Stimulated activated CD8-positive, alpha-beta memory T cell treated with anti-CD3 and anti-CD28 coated beads, Interleukin-4, amount 100 ng/mL, for 4 hours (primary cell): ENCODE measurements at regions not wholly inside any gene's neighbourhood (a gene's known extent, or its start where the extent isn't known, plus 50 kb on each side); places are given as distances from the start of the nearest gene placed in this dataset.

Source experiments
- DNase-seq, 2 donors: peaks; one replicate each; pipeline ENCODE4 v3.0.0-alpha.2; 2020; ENCODE audit warnings: low read depth in 2 of 2, low spot score in 1 of 2

DNA sequence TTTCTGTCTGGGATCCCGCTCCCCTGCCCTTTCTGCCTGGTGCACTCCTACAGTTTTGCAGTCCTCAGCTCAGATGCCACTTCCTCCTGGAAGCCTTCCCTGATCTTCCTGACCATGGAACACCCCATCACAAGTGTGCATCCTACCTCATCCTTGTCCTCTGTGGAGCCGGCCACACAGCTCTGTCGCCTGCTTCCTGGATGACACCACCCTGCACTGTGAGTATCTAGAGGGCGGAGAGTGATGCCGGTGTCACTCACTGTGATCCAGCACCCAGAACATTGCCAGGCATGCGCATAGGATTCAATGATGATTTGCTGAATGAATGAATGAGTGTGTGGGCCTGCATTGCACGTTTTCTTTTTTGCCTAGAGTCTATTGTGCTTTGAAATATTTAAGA, 529.9 kb downstream of the TCERG1L start:
- DNase-seq: no peak

DNA sequence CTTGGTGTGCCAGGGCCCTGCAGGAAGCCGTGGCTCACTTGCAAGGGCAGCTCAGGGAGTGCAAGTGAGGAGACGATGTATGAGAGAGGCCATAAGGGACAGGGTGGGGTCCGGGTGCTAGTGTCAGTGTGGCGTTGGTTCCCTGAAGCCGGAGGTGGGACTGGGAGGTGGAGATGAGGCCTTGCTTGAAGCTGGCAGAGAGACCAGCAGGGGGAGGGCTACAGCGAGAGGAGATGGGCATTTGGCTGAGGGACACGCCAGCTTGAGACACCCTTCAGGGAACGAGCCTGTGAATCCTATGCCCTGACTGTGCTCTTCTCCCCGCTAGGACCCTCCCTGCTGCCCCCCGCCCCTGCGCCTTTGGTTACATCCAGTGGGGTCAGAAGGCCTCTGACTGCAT, 529.1 kb downstream of the TCERG1L start:
- no peak for DNase-seq

DNA sequence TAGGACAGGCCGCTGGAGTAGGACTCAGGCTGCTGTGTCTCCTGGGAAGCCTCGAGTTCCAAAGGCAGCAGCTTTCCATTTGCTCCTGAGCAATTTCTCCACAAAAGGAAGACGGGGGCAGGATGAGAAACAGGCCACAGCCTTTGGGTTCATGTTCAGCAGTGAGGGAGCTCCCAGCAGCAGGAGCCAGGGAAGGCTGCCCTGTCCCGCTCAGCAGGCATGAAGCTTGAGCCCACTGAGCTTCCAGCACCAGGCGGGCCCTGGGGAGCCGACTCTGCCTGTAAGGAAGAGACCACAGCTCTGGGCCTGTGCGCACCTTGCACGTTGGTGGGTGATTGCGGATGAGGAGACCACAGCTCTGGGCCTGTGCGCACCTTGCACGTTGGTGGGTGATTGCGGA, 527.2 kb downstream of the TCERG1L start:
- DNase-seq: no peak

DNA sequence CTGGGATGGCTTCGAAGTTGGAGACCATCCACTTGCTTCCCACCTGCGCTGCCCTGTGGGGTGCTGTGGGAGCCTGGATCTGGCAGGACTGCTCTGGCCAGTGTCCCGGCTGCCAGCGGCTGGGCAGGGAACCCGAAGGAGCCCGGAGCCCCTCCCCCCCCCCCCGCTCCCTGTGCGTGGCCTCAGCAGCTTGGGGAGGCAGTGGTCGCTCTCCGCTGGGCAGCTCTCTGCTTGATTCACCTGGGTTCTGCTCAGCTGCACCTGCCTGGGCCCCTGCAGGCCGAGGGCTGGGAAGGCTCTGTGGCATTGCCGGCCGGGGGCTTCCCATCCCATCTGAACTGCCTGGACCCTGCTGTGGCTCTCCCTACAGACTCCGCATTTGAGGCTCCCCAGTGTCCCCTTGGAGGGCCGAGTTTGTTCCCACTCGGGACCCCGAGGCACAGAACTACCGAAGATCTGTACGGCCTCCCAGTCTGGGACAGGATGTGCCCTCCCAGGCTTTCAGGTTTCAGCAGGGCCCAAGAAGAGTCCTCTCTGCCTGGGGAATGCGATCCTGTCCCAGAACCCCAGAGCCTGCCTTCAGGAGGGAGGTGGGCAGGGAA, 525.1 kb downstream of the TCERG1L start:
- no peak for DNase-seq

DNA sequence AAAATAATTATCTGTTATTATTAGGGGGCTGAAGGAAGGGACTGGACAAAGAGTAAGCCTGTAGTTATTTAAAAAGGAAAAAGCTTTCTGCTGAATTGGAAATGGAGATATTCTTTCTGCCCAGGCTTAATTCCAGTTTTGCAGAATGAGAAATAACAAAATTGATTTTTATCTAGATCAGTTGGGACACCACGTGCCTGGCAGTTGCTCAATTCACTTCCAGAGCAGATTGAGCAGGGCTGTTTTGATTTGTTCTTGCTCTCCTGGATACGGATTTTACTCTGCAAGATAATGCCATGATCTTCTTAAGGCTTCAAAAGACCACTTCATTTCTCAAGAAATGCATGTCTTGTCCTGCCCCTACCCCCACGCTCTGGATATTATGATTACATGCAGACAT, 524.3 kb downstream of the TCERG1L start:
- no peak for DNase-seq

DNA sequence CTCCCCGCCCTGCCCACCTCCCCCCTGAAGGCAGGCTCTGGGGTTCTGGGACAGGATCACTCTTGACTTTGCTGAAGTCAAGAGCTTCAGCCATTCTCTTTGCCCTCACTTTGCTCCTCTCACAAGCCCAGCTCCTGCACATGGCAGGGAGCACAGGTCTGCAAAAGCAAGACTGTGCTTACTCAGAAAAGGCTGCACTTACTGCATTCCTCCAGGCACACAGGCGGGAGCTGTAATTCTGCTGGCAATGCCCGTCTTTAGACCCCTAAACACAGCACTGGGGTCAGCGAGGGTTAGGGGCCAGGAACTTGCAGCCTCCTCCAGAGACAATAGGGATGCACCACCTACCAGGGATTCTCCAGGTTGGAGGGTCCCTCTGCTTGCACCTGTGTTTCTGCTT, 523.7 kb downstream of the TCERG1L start:
- no peak for DNase-seq

DNA sequence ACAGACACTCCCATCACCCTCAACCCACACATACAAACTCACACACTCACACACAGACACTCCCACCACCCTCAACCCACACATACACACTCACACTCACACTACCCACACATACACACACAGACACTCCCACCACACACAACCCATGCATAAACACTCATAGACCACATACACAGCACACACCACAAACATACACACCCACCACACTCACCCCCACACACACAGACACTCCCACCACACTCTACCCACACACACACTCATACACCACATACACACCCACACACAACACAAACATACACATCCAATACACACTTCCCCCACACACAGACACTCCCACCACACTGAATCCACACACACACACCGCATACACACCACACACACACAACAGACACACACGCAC, 521.2 kb downstream of the TCERG1L start:
- DNase-seq: no peak

DNA sequence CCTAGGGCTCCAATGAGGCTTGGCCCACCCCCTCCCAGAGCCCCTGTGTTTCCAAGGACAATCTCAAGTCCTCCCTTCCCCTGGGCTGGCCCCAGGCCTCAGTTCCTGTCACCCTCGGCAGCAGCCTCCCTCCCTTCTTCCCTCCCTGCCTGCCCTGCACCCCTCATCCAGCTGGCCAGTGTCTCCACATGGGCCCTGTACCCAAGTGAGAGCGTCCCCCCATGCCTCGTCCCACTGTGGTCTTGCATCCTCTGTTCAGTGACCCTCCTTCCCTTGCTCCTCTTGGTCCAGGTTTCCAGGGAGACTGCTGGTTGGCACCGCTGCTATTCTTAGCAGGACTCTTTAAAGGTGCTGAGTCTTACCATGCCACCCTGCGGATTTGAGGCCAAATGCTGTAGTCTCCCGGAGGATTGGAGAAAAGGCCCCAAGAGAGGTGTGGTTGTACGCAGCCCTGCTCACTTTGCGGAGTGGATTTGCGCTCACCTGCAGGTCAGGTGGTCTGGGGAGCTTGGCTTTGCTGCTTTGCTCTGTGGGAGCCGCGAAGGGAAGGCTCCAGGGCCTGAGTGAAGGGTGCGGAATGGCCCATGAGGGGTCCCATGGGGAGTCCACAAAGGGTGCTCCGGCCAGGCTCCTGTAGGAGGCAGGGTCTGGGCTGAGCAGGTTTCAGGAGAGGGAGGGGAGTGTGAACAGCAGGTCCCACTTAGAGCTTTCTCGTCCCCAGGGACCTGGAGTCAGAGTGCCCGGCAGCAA, 519.2 kb downstream of the TCERG1L start:
- DNase-seq: no peak

DNA sequence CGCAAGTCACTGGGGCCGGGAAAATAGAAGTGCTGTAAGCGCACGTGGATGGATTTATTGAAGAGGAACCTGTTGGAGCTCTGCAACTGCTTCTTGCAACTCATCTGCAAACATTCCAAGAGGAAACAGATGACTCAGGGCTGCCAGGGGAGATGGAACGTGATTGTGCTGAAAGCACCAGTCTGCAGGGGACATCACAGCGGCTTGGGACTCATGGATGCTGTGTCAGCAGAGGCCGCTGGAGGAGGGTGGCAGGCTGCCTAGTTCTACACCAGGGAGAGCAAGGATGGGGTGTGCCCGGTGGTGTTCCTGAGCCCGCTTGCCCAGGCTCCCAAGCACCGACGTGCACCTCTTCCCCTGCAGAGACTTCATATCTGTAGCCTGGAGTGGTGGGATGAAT, 515.7 kb downstream of the TCERG1L start:
- DNase-seq: no peak

DNA sequence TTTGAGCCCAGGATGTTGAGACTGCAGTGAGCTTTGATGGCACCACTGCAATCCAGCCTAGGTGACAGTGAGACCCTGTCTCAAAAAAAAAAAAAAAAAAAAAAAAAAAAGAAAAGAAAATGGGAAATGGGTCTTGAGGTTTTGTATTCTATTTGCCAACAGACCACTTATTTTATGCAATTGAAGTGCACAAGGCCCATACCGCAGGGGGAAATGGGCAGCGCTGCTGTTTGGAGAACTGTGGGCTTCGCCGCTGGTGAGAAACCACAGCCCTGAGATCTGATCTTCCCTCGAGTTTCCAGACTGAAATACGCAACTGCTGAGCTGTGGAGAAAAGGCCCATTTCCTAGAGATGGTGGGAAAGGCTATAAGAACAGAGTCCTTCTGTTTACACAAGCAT, 512.0 kb downstream of the TCERG1L start:
- DNase-seq: no peak

DNA sequence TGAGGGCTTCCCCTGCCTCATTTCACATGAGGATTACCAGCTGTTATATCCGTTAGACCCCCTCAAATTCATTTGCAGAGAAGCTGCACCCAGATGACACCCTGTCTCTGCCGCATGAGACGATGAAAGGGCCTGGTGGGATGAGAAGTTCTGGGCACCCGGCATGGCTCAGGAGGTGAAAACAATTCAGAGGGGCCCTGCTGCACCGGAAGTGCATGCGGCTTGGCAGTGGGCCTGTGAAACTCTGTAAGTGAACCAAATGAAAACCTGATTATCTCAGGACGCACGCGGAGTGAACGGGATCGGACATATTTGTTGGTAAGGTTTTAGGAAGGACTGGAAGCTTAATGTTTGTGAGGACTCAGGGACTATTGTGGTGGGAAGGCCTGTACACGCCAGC, 511.2 kb downstream of the TCERG1L start:
- no peak for DNase-seq

DNA sequence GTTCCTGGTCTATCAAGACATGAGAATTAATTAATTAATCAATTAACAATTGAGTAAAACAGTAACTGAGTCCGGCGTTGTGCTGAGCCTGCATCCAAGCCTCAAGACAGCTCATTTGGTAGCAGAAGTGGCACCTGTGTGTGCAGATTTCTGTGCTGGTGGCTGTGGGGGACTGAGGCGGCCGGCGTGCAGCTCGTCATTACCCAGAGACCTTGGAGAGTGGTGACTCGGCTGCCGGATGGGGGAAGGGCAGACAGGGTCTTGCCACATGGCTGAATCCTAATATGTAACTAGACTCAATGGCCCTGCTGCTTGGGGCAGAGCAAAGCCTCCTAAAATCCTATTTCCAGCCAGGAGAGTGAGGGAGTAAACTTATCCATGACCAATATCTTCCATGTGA, 510.2 kb downstream of the TCERG1L start:
- no peak for DNase-seq

DNA sequence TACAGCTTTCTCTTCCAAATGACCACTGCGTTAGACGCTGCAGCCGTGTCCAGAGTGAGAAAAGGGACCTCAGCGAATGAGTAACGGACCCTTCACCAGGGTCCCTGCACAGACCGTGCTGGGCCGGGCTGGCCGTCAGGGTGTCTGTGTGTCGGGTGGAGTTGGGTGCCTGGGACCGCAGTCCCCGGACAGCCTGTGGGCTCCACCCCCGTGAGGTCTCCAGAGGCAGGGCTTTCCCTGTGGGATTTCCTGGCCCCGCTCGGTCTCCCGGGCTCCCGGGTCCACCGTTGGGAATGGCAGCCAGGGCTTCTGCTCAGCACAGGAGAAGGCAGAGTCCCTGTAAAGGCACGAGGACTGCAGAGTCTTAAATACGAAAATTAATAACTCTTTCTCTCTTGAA, 509.7 kb downstream of the TCERG1L start:
- DNase-seq: no peak

DNA sequence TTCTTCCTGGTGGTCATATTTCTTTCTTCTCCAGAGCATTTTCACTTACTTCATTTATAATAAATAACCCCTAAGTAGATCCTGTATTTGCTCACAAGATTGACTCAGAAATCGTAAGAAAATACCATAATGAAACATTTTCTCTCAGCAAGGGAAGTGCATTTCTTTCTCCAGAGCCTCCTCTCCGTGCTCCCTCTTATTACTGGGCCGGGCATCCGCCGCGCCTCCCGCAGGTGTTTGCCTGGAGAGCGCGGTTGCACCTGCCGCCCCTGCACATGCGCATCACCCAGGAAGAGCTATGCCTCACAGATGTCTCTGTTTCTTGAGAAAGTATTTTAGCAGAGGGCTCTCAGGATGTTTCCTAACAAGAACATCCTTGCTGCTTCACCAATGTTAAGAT, 509.2 kb downstream of the TCERG1L start:
- no peak for DNase-seq

DNA sequence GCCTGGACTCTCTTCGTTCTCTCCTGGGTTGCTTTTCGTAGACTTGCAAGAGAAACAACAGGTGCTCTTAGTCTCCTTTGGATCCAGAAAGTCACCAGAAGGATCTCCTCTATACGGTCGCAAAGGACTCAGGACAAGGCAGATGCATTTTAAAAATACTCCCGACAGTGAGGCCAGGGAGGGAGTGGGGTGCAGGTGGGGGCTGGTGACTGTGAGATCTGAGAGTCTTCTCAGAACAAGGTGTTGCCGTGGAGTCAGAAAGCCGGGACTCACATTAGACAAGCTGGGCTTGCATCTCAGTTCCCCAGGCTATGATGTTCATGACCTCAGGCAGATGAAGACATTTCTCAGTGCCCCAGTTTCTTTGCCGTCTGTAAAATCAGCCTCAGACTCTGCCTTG, 507.2 kb downstream of the TCERG1L start:
- DNase-seq: no peak

DNA sequence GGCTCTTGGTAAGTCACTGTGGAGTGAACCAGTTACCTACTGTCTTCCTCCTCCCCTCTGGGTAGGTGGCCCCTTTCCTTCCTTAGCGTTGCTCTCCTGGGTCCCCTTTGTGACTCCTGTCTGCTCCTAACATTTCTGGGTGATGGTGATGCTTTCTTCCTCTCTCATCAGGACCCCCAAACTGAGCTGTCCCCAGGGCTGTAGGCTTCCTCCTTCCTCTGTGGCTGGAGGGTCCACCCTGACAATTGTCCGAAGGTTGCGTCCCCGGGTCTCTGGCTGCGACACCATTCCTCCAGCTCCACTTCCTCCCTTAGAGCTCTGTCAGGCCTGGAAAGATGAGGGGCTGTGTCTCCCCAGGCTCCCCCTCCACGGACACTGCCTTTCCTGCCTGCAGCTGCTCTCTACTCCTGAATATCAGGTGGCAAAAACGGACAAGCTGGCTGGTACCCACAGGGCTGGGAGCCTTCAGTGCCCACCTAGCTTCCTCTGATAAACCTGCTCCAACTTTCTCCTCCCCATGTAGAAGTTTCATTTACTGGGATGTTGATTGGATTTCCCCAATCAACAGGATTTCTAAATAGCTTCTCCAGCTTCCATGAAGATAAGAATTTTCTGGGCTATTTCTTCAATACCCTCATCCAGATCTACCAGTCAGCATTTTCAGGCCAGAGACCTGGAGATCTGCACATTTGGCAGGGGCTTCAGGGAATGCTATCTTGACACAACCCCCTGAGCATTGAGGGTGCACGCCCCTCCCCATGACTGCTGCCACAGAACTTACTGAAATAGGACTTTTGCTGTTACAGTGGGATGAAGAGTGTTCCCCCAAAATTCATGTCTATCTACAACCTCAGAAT, 506.5 kb downstream of the TCERG1L start:
- no peak for DNase-seq

DNA sequence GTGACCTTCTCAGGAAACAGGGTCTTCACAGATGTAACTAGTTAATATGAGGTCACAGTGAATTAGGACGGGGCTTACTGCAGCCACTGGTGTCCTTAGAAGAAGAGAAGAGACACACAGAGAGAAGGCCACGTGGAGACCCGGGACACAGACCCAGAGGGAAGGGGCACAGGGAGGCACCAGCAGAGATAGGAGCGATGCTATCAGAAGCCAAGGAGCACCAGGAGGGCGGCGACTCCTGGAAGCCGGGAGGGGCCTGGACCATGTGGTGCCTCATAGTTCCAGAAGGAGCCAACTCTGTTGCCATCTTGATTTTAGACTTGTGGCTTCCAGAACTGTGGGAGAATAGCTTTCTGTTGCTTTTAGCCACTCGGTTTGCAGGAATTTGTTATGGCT, 505.9 kb downstream of the TCERG1L start:
- DNase-seq: no peak

DNA sequence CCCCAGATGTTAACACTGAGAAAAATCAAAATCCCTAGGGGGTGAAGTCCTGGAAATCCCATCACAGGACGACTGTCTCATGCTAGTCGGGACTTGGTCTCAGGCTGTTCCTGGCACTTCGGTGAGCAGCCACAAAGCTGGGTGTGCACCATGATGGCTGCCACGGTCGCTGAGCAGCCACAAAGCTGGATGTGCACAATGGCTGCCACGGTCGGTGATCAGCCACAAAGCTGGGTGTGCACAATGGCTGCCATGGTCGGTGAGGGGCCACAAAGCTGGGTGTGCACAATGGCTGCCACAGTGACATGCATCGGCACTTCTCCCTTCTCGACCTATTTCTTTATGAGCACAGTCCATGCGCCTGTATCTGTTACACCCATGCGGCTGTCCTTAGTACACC, 505.1 kb downstream of the TCERG1L start:
- no peak for DNase-seq

DNA sequence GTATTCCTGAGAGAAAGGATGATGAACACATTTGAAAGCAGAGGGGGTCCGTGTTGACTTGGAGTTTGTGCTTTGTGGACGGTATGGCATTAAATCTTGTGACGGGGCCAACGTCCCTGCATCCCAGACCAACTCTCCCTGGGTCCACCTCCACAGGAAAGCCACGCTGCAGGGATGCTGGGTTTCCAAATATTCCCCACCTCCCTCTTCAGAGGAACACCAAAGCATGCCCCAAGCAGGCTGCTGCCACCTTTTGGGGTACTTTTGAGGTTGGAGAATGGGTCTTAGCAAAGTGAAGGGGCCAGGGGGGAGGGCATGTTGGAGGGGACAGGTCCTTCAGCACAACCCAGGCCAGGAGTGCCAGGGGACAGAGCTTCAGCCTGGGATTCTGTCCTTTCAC, 504.4 kb downstream of the TCERG1L start:
- no peak for DNase-seq

DNA sequence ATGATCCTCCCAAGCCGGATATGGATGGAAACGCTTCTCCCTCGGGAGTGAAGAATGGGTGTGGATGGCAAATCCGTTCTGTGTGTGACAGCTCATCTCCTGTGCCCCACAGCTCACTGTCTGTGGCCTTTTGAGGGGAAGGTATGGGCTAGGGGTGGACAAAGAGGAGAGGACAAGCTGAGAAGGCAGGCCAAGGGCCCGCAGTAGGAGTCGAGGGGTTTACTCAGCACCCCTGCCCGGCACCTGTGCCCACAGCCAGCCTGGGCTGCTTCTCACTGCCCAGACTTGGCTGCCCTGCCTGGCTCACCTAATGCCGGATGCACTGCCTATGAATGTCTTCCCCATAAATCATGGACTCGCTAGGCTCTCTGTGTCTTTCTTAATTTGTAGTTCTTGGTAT, 503.8 kb downstream of the TCERG1L start:
- no peak for DNase-seq

DNA sequence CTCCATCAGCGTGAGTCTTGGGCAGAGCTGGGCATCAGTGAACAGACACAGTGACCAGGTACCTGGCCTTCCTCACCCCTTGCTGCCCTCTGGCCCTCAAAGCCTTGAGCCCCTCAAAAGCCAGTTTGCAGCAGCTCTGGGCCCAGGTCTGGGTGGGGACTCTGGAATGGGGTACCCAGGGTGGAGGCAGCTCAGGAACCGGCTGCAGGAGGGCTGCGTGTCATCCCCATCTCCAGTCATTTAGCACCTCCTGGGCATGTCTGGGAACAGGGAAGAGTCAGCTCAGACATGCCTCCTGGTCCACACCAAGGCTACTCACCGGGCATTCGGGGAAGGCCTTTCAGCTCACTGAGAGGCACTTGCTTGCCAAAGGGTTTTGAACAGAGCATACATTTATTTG, 503.3 kb downstream of the TCERG1L start:
- no peak for DNase-seq

DNA sequence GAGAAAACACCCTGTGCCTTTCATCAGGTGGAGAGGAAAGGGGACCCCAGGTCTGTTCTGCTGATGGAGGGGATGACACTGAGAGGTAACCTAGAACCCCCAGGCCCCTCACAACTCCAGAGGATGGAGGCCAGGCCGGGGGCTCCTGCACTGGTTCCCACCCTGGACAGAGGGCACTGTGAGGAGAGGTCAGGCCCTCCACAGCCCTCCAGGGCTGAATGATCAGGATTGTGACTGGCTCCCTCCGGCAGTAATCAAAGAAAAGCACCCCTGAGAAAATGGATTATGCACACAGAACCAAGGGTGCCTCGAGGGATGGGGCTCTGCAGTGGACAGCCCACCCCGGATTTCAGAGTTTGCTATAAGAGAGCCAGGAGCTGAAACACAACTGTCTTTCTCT, 502.8 kb downstream of the TCERG1L start:
- DNase-seq: no peak
